NCI-H2227 treated with DMSO at 0.1 percent for 48 hours (cell line): ENCODE measurements at regions not wholly inside any gene's neighbourhood (a gene's known extent, or its start where the extent isn't known, plus 50 kb on each side); places are given as distances from the start of the nearest gene placed in this dataset.
"Not testable (repeated sequence)": the region's sequence is repeated elsewhere in the genome, so short reads cannot be mapped to it uniquely, and the experiment has no call there.

ENCODE experiments used
- DNase-seq: peaks from one replicate; lab custom pipeline; 2025; lab: John Stamatoyannopoulos, UW

GRCh38 chr6:144360401-144360800 lies 75.3 kb downstream of the UTRN start:
- no peak for DNase-seq

- no peak for DNase-seq
These were observed 75.9 kb downstream of the UTRN start for GRCh38 chr6:144361016-144361415.

- no peak for DNase-seq
These were observed 77.2 kb downstream of the UTRN start for GRCh38 chr6:144362042-144363018.

GRCh38 chr6:144364208-144364720 lies 79.1 kb downstream of the UTRN start:
- no peak for DNase-seq

GRCh38 chr6:144364782-144365181 lies 79.6 kb downstream of the UTRN start:
- no peak for DNase-seq

GRCh38 chr6:144365271-144365670 lies 80.1 kb downstream of the UTRN start:
- no peak for DNase-seq

GRCh38 chr6:144369696-144370095 lies 84.6 kb downstream of the UTRN start:
- not testable (repeated sequence) for DNase-seq

- no peak for DNase-seq
These were observed 87.0 kb downstream of the UTRN start for GRCh38 chr6:144372116-144372515.

GRCh38 chr6:144372611-144373594 lies 87.8 kb downstream of the UTRN start:
- no peak for DNase-seq

GRCh38 chr6:144374525-144374924 lies 89.4 kb downstream of the UTRN start:
- DNase-seq = not testable (repeated sequence)

- no peak for DNase-seq
These were observed 92.6 kb downstream of the UTRN start for GRCh38 chr6:144377586-144378210.

GRCh38 chr6:144378437-144378836 lies 93.3 kb downstream of the UTRN start:
- DNase-seq = no peak

GRCh38 chr6:144379356-144379755 lies 94.2 kb downstream of the UTRN start:
- no peak for DNase-seq

GRCh38 chr6:144381499-144381898 lies 96.4 kb downstream of the UTRN start:
- not testable (repeated sequence) for DNase-seq

GRCh38 chr6:144383336-144383735 lies 98.2 kb downstream of the UTRN start:
- DNase-seq = no peak

- no peak for DNase-seq
These were observed 99.3 kb downstream of the UTRN start for GRCh38 chr6:144384427-144384826.

GRCh38 chr6:144389474-144389873 lies 104.3 kb downstream of the UTRN start:
- DNase-seq = not testable (repeated sequence)

- no peak for DNase-seq
These were observed 105.1 kb downstream of the UTRN start for GRCh38 chr6:144390202-144390601.

GRCh38 chr6:144390886-144391285 lies 105.8 kb downstream of the UTRN start:
- no peak for DNase-seq

- no peak for DNase-seq
These were observed 107.4 kb downstream of the UTRN start for GRCh38 chr6:144392536-144392935.

- DNase-seq = no peak
These were observed 109.1 kb downstream of the UTRN start for GRCh38 chr6:144394210-144394609.

GRCh38 chr6:144395014-144395413 lies 109.9 kb downstream of the UTRN start:
- no peak for DNase-seq
